ENCODE measurements at regions not wholly inside any gene's neighbourhood (a gene's known extent, or its start where the extent isn't known, plus 50 kb on each side); places are given as distances from the start of the nearest gene placed in this dataset.

DNA sequence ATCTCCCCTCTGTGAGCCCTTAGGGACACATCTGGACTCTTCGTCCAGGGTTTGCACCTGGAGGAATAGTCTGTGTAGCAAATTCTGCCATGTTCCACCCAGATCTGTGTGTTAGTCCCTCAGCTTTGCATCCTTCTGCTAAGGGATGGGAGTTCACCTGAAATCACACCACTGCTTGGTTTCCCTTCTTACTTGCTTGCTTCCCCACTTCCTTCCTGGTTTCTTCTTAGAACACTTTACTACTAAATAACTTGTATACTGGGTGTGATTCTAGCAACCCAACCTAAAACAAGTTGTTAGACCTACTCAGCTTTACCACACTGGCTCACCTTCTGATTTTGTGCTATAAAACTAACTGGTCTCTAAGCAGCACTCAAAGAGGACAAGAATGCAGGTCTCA is 202.6 kb upstream of the MAP3K1 start:
- no peak for TF ChIP-seq POLR2A (IDR thresholded peaks at IDR 0.05)
- TF ChIP-seq, protein P1, sequence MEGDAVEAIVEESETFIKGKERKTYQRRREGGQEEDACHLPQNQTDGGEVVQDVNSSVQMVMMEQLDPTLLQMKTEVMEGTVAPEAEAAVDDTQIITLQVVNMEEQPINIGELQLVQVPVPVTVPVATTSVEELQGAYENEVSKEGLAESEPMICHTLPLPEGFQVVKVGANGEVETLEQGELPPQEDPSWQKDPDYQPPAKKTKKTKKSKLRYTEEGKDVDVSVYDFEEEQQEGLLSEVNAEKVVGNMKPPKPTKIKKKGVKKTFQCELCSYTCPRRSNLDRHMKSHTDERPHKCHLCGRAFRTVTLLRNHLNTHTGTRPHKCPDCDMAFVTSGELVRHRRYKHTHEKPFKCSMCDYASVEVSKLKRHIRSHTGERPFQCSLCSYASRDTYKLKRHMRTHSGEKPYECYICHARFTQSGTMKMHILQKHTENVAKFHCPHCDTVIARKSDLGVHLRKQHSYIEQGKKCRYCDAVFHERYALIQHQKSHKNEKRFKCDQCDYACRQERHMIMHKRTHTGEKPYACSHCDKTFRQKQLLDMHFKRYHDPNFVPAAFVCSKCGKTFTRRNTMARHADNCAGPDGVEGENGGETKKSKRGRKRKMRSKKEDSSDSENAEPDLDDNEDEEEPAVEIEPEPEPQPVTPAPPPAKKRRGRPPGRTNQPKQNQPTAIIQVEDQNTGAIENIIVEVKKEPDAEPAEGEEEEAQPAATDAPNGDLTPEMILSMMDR (IDR thresholded peaks at IDR 0.05), result no peak
- TF ChIP-seq POLR2AphosphoS5 (IDR thresholded peaks at IDR 0.05), result no peak
- TF ChIP-seq EP300 (IDR thresholded peaks at IDR 0.05), result no peak

Measured in stomach (tissue), 4 donors.